OCI-LY3 (cell line): ENCODE measurements at regions not wholly inside any gene's neighbourhood (a gene's known extent, or its start where the extent isn't known, plus 50 kb on each side); places are given as distances from the start of the nearest gene placed in this dataset.

Experiments
- H2AFZ ChIP-seq: fragments of 200-600, 300-600 bp; shearing (Covaris generic); 2 replicates; pipeline ENCODE4 v1.6.0; 2014; ENCODE audit warnings: antibody characterized with exemption, low read depth, low read length
- H3K27ac ChIP-seq: fragments of 200-600, 300-600 bp; sonication (generic); 2 replicates; pipeline ENCODE4 v1.5.1; 2014; ENCODE audit warnings: mild to moderate bottlenecking, low read length, moderate library complexity, mixed read lengths
- H3K27me3 ChIP-seq: fragments of 200-600, 300-600 bp; sonication (generic); 2 replicates; pipeline ENCODE4 v1.6.1; 2014; ENCODE audit warnings: low read depth, low read length, mixed read lengths
- H3K36me3 ChIP-seq: fragments of 200-600, 300-600 bp; sonication (generic); replicated peaks from 2 replicates; pipeline ENCODE3; 2014; ENCODE audit warnings: low read depth, low read length, mixed read lengths
- H3K4me1 ChIP-seq: fragments of 300-600, 200-600 bp; sonication (generic); 2 replicates; pipeline ENCODE4 v1.6.1; 2014; ENCODE audit warnings: low read length, mixed read lengths
- H3K4me2 ChIP-seq: fragments of 200-600, 300-600 bp; sonication (generic); 2 replicates; pipeline ENCODE4 v1.6.1; 2014; ENCODE audit warnings: low read length, mixed read lengths
- H3K4me3 ChIP-seq: fragments of 300-600, 200-600 bp; sonication (generic); 2 replicates; pipeline ENCODE4 v1.5.1; 2014; ENCODE audit warnings: antibody characterized with exemption, mild to moderate bottlenecking, low read length, moderate library complexity
- H3K79me2 ChIP-seq: fragments of 300-600, 200-600 bp; shearing (Covaris generic); 2 replicates; pipeline ENCODE4 v1.6.1; 2014; ENCODE audit warnings: mild to moderate bottlenecking, low read length, mixed read lengths
- H3K9ac ChIP-seq: fragments of 300-600, 200-600 bp; shearing (Covaris generic); 2 replicates; pipeline ENCODE4 v1.6.0; 2014; ENCODE audit warnings: mild to moderate bottlenecking, low read length, moderate library complexity
- H3K9me3 ChIP-seq: fragments of 200-600, 300-600 bp; shearing (Covaris generic); 2 replicates; pipeline ENCODE4 v1.6.1; 2014; ENCODE audit warnings: low read length, mixed read lengths; ENCODE audit not compliant: insufficient read depth
- H4K20me1 ChIP-seq: fragments of 200-600, 300-600 bp; sonication (generic); 2 replicates; pipeline ENCODE4 v1.6.1; 2016; ENCODE audit warnings: low read length, mixed read lengths; ENCODE audit not compliant: insufficient read depth
- EZH2phosphoT487 ChIP-seq: fragments of 200-600 bp; shearing (Covaris generic); IDR thresholded peaks from 2 replicates; pipeline ENCODE4 v1.6.1; 2018; ENCODE audit warnings: antibody characterized with exemption, mixed run types, low read depth
- TF ChIP-seq, protein P1 (sequence below): fragments of 200-600, 300-600 bp; sonication (generic); IDR thresholded peaks from 2 replicates; pipeline ENCODE4 v1.5.1; 2014; ENCODE audit warnings: antibody characterized with exemption, low read length, low read depth

DNA sequence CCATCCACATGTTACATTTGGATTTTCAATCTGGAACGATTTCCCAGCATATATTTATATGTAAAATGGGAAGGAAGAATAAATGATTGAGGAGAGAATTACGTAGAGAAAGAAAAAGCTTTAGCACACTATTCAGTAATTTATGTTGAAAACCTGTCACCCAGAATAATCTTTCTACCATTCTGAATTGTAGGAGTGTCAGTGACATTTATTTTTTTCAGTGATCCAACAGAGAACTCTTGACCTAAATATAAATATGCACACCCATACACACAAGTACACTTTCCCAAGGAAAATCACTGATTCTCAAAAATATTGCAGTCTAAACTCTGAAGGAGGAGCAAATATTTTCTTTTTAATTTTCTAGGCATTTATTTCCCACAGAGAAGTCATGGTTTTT lies 140.2 kb upstream of the LRP1B start:
- no peak overlapping the region for H3K9ac ChIP-seq
- no peak overlapping the region for H3K4me3 ChIP-seq
- H3K79me2 ChIP-seq: no peaks in the 10 kb centered on the region
- TF ChIP-seq, protein P1, sequence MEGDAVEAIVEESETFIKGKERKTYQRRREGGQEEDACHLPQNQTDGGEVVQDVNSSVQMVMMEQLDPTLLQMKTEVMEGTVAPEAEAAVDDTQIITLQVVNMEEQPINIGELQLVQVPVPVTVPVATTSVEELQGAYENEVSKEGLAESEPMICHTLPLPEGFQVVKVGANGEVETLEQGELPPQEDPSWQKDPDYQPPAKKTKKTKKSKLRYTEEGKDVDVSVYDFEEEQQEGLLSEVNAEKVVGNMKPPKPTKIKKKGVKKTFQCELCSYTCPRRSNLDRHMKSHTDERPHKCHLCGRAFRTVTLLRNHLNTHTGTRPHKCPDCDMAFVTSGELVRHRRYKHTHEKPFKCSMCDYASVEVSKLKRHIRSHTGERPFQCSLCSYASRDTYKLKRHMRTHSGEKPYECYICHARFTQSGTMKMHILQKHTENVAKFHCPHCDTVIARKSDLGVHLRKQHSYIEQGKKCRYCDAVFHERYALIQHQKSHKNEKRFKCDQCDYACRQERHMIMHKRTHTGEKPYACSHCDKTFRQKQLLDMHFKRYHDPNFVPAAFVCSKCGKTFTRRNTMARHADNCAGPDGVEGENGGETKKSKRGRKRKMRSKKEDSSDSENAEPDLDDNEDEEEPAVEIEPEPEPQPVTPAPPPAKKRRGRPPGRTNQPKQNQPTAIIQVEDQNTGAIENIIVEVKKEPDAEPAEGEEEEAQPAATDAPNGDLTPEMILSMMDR: no peak
- TF ChIP-seq EZH2phosphoT487: no peak
- no peaks in the 10 kb centered on the region for H4K20me1 ChIP-seq
- H3K27ac ChIP-seq: no peak overlapping the region
- H3K27me3 ChIP-seq: no peaks in the 10 kb centered on the region
- no peak overlapping the region for H2AFZ ChIP-seq
- no peaks in the 10 kb centered on the region for H3K4me1 ChIP-seq
- H3K4me2 ChIP-seq: no peak overlapping the region
- no peaks in the 10 kb centered on the region for H3K9me3 ChIP-seq
- no peaks in the 10 kb centered on the region for H3K36me3 ChIP-seq

- TF ChIP-seq, protein P1: no peak
- no peak for TF ChIP-seq EZH2phosphoT487
- Histone ChIP-seq H3K79me2 (no peaks in the 10 kb centered on the region), H4K20me1 (no peaks in the 10 kb centered on the region), H3K27ac (no peak overlapping the region), H3K36me3 (no peaks in the 10 kb centered on the region), H3K9ac (no peak overlapping the region), H3K4me2 (no peak overlapping the region), H3K4me1 (no peaks in the 10 kb centered on the region), H2AFZ (no peak overlapping the region), H3K9me3 (no peaks in the 10 kb centered on the region), H3K4me3 (no peak overlapping the region), H3K27me3 (no peaks in the 10 kb centered on the region)
Observed at GRCh38 chr2:142270291-142270690, 139.5 kb upstream of the LRP1B start.

- Histone ChIP-seq H3K9me3 (no peaks in the 10 kb centered on the region), H3K27ac (no peak overlapping the region), H4K20me1 (no peaks in the 10 kb centered on the region), H3K4me2 (no peak overlapping the region), H3K79me2 (no peaks in the 10 kb centered on the region), H3K4me3 (no peak overlapping the region), H3K9ac (no peak overlapping the region), H3K4me1 (peaks cover 8% of the 10 kb centered on the region), H2AFZ (no peak overlapping the region), H3K27me3 (no peaks in the 10 kb centered on the region), H3K36me3 (no peaks in the 10 kb centered on the region)
- TF ChIP-seq, protein P1: no peak
- TF ChIP-seq EZH2phosphoT487: no peak
Observed at GRCh38 chr2:142259356-142259755, 128.5 kb upstream of the LRP1B start.

DNA sequence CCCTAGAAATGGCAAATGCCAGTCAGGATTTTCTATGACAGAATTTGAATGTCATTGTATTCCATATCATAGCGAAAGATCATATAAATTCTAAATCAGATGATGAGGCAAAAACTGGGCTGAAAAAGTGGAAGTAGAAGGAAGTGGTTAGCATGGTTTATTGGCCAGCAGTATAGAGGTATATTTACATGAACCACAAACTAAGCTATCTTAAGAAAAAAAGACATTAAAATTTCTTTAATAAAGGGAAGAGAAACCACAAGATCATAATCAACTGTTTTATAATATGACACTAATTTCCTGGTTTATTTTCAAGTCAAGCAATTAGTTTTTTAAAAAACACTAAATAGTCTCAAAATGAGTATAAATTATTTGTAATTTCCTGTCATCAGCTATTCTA lies 123.2 kb upstream of the LRP1B start:
- Histone ChIP-seq H2AFZ (no peak overlapping the region), H3K27me3 (no peaks in the 10 kb centered on the region), H3K4me1 (no peaks in the 10 kb centered on the region), H3K9me3 (no peaks in the 10 kb centered on the region), H3K79me2 (no peaks in the 10 kb centered on the region), H3K36me3 (no peaks in the 10 kb centered on the region), H3K4me3 (no peak overlapping the region), H4K20me1 (no peaks in the 10 kb centered on the region), H3K4me2 (no peak overlapping the region), H3K9ac (no peak overlapping the region), H3K27ac (no peak overlapping the region)
- TF ChIP-seq, protein P1: no peak
- TF ChIP-seq EZH2phosphoT487: no peak
